Brain microvascular endothelial cell (primary cell): ENCODE measurements at regions not wholly inside any gene's neighbourhood (a gene's known extent, or its start where the extent isn't known, plus 50 kb on each side); places are given as distances from the start of the nearest gene placed in this dataset.

ENCODE experiments used
- DNase-seq: peaks from one replicate; pipeline ENCODE4 v3.0.0-alpha.2; 2020
- H3K27ac ChIP-seq: fragments of 250-450 bp; sonication (Bioruptor Pico); 2 replicates; pipeline ENCODE4 v1.5.1; 2020; ENCODE audit warnings: mild to moderate bottlenecking, moderate library complexity
- H3K27me3 ChIP-seq: fragments of 250-450 bp; sonication (Bioruptor Pico); replicated peaks from 2 replicates; pipeline ENCODE4 v1.5.1; 2020; ENCODE audit warnings: mild to moderate bottlenecking
- H3K36me3 ChIP-seq: fragments of 250-450 bp; sonication (Bioruptor Pico); replicated peaks from 2 replicates; pipeline ENCODE4 v1.5.1; 2020; ENCODE audit warnings: mild to moderate bottlenecking
- H3K4me3 ChIP-seq: 2 replicates; pipeline ENCODE4 v1.5.1; 2011; ENCODE audit warnings: low read depth, mild to moderate bottlenecking, control low read depth, low read length, moderate library complexity
- in situ Hi-C: cut with HindIII; loops from 2 replicates; pipeline ENCODE4 v1.10.0; 2017; ENCODE audit warnings: low sequenced_read_pairs, low pct_ligation_motif_present
- TF ChIP-seq, protein P1 (sequence below): IDR thresholded peaks from 2 replicates; pipeline ENCODE4 v1.5.1; 2011; ENCODE audit warnings: low read depth, mild to moderate bottlenecking, moderate library complexity, low read length, control low read depth, inconsistent platforms; ENCODE audit errors: missing control alignments

- in situ Hi-C loops, result no loop called here
- TF ChIP-seq, protein P1, sequence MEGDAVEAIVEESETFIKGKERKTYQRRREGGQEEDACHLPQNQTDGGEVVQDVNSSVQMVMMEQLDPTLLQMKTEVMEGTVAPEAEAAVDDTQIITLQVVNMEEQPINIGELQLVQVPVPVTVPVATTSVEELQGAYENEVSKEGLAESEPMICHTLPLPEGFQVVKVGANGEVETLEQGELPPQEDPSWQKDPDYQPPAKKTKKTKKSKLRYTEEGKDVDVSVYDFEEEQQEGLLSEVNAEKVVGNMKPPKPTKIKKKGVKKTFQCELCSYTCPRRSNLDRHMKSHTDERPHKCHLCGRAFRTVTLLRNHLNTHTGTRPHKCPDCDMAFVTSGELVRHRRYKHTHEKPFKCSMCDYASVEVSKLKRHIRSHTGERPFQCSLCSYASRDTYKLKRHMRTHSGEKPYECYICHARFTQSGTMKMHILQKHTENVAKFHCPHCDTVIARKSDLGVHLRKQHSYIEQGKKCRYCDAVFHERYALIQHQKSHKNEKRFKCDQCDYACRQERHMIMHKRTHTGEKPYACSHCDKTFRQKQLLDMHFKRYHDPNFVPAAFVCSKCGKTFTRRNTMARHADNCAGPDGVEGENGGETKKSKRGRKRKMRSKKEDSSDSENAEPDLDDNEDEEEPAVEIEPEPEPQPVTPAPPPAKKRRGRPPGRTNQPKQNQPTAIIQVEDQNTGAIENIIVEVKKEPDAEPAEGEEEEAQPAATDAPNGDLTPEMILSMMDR, result no peak
- H3K27ac ChIP-seq, result no peak overlapping the region
- no peak for DNase-seq
- H3K27me3 ChIP-seq, result no peaks in the 10 kb centered on the region
- H3K36me3 ChIP-seq, result no peaks in the 10 kb centered on the region
- no peak overlapping the region for H3K4me3 ChIP-seq
These were observed 576.5 kb downstream of the MED13L start for GRCh38 chr12:115700896-115701465.

GRCh38 chr12:115700081-115700480 lies 577.4 kb downstream of the MED13L start:
- DNase-seq, result no peak
- Histone ChIP-seq H3K27ac (no peak overlapping the region), H3K4me3 (no peak overlapping the region), H3K27me3 (no peaks in the 10 kb centered on the region), H3K36me3 (no peaks in the 10 kb centered on the region)
- in situ Hi-C loops, result no loop called here
- TF ChIP-seq, protein P1, result no peak

- Histone ChIP-seq H3K4me3 (no peak overlapping the region), H3K36me3 (no peaks in the 10 kb centered on the region), H3K27me3 (no peaks in the 10 kb centered on the region), H3K27ac (no peak overlapping the region)
- TF ChIP-seq, protein P1, result no peak
- no peak for DNase-seq
- in situ Hi-C loops, result no loop called here
These were observed 579.2 kb downstream of the MED13L start for GRCh38 chr12:115698257-115698656.

DNA sequence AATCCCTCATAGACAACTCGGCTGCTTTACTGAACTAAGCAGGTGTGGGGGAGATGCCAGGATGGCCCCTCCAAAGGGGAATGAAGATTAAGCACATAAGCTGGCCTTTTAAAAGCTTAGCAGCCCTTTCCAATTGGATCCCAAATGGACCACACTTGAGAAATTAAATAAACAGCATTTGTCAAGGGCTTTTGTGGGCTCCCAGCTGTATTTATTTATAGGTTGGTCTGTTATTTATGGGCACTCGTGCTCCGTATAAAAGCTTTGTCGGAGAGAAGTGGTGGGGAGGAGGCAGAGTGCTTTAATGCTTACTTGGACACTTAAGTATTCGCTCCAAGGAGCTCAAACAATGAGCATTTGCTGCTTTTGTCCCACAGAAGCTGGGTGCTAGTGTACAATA lies 580.2 kb downstream of the MED13L start:
- no peak overlapping the region for H3K4me3 ChIP-seq
- no peaks in the 10 kb centered on the region for H3K27me3 ChIP-seq
- no peaks in the 10 kb centered on the region for H3K36me3 ChIP-seq
- no peak for DNase-seq
- no peak overlapping the region for H3K27ac ChIP-seq
- in situ Hi-C loops, result no loop called here
- TF ChIP-seq, protein P1, result no peak

DNA sequence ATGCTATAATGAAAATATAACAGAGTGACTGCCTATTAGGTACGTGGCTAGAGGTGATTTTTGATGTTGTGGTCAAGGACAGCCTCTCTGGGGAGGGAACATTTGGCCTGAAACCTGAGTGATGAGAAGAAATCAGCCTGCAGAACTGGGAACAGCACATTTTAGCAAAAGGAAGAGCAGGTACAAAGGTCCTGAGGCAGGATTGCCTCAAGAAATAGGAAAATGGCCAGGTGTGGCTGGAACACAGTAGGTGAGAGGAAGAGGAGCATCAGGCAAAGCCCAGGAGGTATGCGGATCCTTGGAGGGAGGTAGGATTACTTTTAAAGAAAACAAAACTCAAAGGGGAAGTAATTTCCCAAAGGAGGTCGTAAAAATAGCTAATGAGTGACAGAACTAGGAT lies 582.9 kb downstream of the MED13L start:
- TF ChIP-seq, protein P1, result no peak
- H3K27me3 ChIP-seq, result no peaks in the 10 kb centered on the region
- DNase-seq, result no peak
- in situ Hi-C loops, result no loop called here
- H3K4me3 ChIP-seq, result no peak overlapping the region
- no peak overlapping the region for H3K27ac ChIP-seq
- H3K36me3 ChIP-seq, result no peaks in the 10 kb centered on the region

DNA sequence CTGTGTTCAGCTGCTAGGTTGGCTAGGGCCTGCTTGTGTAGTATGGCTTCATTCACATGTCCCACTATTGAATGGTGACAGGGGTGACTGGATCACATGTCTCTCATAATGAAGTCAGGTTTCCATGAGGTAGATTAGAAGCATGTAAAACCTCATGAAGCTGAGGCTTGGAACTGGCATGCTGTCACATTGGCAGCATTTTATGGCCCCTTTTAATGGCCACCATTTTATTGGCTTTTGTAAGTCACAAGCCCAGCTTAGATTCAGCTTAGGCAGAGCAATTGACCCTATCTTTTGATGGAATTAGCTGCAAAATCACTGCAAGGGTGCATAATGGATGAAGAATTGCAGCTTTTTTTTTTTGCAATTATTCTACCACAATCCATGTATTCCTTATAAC lies 583.5 kb downstream of the MED13L start:
- in situ Hi-C loops, result no loop called here
- DNase-seq, result no peak
- no peak overlapping the region for H3K27ac ChIP-seq
- TF ChIP-seq, protein P1, result no peak
- no peaks in the 10 kb centered on the region for H3K27me3 ChIP-seq
- no peak overlapping the region for H3K4me3 ChIP-seq
- H3K36me3 ChIP-seq, result no peaks in the 10 kb centered on the region
